HG02938 (cell line): ENCODE measurements at regions not wholly inside any gene's neighbourhood (a gene's known extent, or its start where the extent isn't known, plus 50 kb on each side); places are given as distances from the start of the nearest gene placed in this dataset.
"Not testable (repeated sequence)": the region's sequence is repeated elsewhere in the genome, so short reads cannot be mapped to it uniquely, and the experiment has no call there.

Experiments used
- ATAC-seq: cut with Tn5 transposase; IDR thresholded peaks from one replicate; pipeline ENCODE4 v1.9.1; 2021; ENCODE audit warnings: mild to moderate bottlenecking, moderate library complexity; ENCODE audit not compliant: unreplicated experiment

- no peak for ATAC-seq
Measured at GRCh38 chr2:42978887-42979415, 186.6 kb upstream of the HAAO start.

- ATAC-seq, result no peak
Measured at GRCh38 chr2:42978175-42978886, 185.9 kb upstream of the HAAO start.

GRCh38 chr2:42977270-42978174 lies 185.1 kb upstream of the HAAO start:
- ATAC-seq, result no peak

- no peak for ATAC-seq
Measured at GRCh38 chr2:42976351-42976750, 184.0 kb upstream of the HAAO start.

- no peak for ATAC-seq
Measured at GRCh38 chr2:42974721-42975717, 182.6 kb upstream of the HAAO start.

- ATAC-seq, result no peak
Measured at GRCh38 chr2:42974169-42974720, 181.9 kb upstream of the HAAO start.

GRCh38 chr2:42973726-42974125 lies 181.3 kb upstream of the HAAO start:
- ATAC-seq, result no peak

GRCh38 chr2:42972933-42973516 lies 180.6 kb upstream of the HAAO start:
- ATAC-seq, result not testable (repeated sequence)

GRCh38 chr2:42971947-42972736 lies 179.8 kb upstream of the HAAO start:
- ATAC-seq, result no peak

- ATAC-seq, result no peak
Measured at GRCh38 chr2:42971381-42971780, 179.0 kb upstream of the HAAO start.

- ATAC-seq, result no peak
Measured at GRCh38 chr2:42970151-42970550, 177.8 kb upstream of the HAAO start.

- ATAC-seq, result no peak
Measured at GRCh38 chr2:42969231-42970150, 177.1 kb upstream of the HAAO start.

- ATAC-seq, result no peak
Measured at GRCh38 chr2:42967959-42968674, 175.7 kb upstream of the HAAO start.

GRCh38 chr2:42965910-42966309 lies 173.5 kb upstream of the HAAO start:
- no peak for ATAC-seq

- no peak for ATAC-seq
Measured at GRCh38 chr2:42965196-42965595, 172.8 kb upstream of the HAAO start.

GRCh38 chr2:42964439-42965083 lies 172.2 kb upstream of the HAAO start:
- no peak for ATAC-seq

- ATAC-seq, result no peak
Measured at GRCh38 chr2:42963452-42964068, 171.2 kb upstream of the HAAO start.
